CD4-positive, alpha-beta T cell treated with Interleukin-15 for 1 hour (primary cell): ENCODE measurements at regions not wholly inside any gene's neighbourhood (a gene's known extent, or its start where the extent isn't known, plus 50 kb on each side); places are given as distances from the start of the nearest gene placed in this dataset.

Experiments
- DNase-seq: peaks from one replicate; pipeline ENCODE4 v3.0.0-alpha.2; 2020

DNA sequence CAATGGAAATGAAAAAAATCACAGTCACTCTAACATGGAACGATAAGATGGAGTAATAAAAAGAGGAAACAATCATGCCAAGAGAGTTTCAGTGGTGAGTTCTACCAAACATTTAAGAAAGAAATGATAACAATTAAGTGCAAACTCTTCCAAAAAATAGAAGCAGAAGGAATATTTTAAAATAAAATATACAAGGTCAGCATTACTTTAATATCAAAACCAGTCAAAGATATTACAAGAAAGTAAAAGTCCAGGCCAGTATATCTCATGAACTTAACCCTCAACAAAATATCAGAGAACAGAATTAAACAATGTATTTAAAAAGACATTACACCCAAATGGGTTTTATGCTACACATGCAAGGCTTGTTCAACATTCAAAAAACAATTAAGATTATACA is 829.4 kb downstream of the TRIB2 start:
- no peak for DNase-seq

DNA sequence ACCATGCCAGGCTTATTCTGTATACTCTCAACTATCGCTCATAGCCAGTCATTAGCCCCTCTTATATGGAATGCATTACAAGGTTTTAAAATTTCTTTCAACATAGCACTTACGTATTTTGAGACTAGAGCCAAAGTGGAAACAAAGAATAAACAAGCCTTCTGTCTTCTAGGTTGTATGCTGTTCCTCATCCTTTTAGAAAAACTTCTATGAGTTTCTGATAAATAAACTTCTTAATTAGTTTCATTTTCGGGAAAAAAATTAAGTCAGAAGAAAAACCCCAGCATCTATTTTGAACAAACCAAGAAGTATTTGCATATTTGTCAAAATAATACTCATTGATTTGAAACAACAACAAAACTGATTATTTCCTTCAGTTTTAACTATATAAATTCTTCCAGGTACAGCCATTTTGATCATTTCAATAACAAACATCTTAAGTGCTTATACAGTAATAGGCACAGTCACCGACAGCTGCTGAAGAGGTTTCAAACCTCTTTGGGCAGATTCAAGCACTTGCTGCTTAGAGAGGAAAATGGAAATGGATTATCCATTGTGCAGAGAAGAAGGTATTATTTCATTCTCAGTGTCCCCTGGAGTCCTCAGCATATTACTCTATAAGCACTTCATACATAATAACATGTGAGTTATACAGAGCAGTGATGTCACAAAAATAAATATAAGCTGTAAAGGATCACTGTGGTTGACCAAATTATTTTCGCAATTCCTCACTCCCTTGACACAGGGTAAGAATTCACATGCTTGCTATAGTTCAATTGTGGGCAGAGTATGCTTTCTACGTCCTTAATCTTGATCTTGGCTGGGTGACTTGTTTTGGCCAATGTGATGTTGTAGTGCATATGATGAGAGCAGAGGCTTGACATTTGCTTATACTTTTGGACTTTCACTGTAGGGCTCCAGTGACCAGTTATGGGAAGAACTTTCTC is 833.8 kb downstream of the TRIB2 start:
- DNase-seq, result no peak

DNA sequence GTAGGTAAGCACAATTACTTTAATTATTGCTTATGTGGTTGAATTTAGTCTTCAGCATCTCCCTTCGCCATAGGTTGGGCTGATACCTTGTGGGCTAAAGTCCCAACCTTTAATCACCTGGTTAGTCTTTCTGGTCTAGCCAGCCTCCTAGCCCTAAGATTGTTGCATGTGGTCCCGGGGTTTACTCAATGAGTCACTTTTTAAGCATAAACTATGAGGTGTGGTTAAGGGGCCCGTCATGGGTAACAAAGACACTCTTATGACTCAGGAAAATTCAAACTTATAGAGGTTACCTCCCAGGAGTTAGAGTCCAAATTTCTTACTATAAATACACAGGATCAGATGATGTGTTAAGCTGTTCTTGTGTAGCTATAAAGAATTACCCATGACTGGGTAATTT is 841.6 kb downstream of the TRIB2 start:
- no peak for DNase-seq

DNA sequence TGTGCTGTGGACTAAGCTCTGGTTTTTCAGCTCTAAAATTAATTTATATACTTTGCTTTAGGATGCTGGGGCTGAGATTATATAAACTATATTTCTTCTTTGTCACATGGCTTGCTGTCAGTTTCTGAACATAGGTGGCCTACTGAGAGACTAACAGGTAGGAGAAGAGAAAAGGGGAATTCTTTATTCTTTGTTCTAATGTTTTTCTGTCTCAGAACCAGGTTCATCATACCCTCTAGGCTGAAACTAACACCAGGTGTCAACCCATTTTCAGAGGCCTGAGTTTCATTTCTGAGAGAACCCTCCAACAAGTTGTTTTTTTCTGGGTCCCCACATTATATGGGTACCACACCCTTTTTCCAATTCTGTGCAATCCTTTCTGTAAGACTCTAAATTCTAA is 843.6 kb downstream of the TRIB2 start:
- no peak for DNase-seq

DNA sequence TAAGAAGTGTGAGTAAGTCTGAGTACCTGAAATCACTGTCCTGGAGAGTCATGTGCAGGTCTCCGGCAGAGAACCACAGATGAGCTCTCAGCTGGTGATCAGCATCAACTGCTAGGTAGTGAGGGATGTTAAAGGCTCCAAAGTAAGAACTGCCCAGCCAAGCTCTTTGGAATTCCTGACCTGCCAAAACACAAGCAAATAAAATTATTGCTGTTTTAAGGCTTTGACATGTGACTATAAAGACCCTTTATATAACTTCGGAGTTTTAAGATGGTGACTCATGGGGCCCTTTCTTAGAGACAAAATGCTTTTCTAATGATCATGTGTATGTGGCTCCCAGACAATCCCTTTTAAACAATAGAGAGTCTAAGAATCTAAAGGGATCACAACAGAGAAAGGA is 855.7 kb downstream of the TRIB2 start:
- DNase-seq, result no peak

DNA sequence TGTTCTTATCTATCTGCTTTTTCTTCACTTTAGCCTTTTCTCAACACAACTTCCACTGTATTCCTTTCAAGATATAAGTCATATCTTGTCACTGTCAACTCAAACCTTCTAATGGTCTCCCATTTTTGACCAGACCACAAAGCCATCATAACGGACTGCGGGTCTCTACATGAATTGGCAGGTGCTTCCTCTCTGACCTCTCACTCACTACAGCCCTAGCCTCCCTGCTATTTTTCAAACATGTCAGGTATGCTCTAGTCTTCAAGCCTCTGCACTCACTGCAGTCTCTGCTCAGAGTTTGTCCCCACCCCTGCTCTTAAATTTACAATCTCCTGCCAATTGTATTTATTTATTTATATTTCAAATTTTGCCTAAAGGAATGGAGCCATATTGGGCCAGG is 858.1 kb downstream of the TRIB2 start:
- DNase-seq, result no peak

DNA sequence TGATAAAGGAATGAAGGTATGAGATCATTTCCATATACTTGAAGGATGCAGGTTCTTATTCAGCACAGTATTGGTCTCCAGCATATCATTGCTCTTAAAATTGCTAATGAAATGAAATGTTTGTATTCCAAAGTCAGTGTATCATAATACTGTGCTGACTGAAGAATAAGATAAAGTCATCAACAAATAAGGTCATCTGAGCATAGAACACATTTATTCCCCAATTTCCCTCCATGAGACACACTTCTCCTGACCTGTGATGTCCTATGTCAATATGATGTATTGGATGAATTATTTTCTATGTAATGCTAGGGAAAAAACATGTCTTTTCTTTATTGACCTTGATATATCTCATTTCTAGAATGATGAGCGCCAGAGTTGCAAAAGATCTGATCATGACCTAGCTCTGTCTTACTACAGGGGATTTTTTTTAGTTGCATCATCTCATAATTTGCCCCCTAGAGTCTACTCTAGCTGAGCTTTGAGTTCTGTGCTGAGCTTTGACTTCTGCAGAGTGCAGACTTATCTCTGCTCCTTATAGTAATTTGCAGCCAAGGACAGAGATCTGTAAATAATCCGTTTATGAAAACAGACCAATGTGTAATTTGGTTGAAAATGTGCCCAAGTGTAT is 859.8 kb downstream of the TRIB2 start:
- no peak for DNase-seq

DNA sequence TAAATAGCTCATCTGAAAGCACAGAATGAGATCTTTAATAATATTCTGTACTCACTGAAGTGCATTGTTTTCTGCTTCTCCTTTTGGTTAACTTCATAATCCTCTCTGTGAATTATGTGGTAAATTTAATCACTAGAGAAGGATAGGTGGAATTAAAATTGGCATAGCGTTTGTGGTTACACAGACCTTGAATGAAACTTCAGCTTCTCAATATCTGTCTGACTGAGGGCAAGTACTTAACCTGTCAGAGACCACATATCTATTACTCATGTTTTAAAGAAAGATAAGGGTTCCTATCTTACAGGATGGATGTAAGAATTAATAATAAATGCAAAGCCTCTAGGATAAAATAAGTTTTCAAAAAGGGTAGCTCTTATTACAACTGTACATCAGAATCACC is 861.8 kb downstream of the TRIB2 start:
- no peak for DNase-seq

DNA sequence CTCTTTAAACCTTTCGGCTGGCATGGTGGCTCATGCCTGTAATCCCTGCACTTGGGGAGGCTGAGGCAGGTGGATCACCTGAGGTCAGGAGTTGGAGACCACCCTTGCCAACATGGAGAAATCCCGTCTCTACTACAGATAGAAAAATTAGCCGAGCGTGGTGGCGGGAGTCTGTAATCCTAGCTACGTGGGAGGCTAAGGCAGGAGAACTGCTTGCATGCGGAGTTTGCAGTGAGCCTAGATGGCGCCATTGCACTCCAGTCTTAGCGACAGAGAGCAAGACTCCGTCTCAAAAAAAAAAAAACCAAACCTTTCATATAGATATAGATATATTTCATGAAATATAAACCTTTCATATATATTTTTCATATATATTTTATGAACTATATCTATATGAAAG is 864.7 kb downstream of the TRIB2 start:
- no peak for DNase-seq

DNA sequence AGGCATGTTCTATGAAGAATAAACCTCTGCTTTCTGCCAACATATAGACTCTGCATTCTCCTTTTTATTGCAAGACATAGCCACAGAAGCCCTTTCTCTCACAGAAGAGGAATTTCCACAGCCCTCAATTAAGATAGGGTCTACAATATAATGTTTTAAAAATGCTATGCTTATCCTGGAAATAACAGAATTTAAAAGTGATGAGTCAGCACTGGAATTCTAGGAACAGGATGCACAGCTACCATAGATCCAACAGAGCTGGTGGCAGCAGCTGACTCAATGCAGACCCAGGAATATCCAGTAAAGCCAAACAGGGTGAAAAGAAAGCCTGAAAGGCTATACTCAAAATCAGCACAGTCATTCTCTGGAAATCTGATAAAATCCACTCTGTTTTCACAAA is 866.9 kb downstream of the TRIB2 start:
- no peak for DNase-seq

DNA sequence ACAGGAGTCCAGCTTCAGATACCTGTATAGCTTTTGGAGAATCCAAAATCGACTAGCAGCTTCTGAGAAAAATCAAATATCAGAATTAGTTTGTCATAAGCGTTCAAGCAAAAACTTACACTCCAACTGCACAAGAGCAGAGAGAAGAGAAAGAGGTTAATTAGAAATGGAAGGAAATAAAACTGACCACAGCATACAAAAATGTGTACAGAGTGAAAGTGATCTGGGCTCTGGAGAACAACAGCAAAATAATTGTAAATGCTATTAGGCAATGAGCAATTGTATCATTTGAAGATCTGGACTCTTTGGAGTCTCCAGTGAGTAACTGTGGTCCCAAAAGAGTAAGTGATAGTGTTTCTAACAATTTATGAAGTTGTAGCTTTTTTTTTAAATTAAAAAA is 867.3 kb downstream of the TRIB2 start:
- DNase-seq, result no peak

DNA sequence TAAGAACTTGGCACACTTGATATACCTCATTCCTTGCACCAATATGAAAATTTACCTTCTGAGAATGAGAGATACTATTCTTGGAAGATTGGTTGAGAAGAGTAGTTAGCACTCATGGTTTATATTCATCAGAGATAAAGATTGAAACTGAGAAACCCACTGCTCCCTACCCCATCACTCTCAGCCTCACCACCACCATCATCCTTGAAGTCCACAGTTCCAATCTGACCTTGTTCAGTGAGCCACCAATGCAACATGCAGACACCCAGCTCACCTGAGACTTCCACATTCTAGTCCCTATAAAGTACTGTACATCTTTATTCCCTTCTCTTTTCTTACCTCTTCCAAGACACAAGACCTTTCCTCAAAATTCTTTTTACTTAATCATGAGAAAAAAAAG is 869.0 kb downstream of the TRIB2 start:
- no peak for DNase-seq

DNA sequence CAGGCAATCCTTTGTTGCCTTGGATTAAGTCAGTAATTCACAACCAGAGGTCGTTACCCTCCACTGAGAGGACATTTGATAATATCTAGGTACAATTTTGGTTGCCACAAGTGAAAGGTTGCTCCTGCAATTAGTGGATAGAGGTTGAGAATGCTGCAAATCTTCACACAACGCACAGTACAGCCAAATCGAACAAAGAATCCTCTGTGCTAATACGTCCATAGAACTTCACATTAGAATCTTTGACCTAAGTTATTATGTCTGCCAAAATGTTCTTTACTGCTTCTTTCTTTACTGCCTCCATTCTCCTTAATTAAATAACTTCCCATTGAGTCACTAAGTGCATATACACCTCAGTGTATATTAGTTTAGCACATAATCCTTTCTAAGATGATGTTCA is 879.5 kb downstream of the TRIB2 start:
- no peak for DNase-seq

DNA sequence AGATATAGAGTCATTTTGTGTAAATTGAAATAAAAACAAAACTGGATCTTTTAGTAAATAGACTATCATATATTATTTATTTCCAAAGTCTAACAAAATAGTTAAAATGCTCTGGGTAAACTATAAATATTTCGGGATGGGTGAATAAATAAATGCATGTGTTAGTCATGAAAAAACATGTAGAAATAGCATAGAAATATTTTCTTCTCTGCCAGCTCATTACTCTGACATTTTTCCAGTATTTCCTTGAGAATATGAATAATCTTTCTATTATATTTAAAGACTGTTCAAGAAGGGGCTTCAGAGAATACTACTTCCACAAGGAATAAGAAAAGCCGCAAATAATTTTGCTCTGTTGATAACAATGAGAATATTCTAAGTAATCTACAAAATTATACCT is 880.4 kb downstream of the TRIB2 start:
- no peak for DNase-seq

DNA sequence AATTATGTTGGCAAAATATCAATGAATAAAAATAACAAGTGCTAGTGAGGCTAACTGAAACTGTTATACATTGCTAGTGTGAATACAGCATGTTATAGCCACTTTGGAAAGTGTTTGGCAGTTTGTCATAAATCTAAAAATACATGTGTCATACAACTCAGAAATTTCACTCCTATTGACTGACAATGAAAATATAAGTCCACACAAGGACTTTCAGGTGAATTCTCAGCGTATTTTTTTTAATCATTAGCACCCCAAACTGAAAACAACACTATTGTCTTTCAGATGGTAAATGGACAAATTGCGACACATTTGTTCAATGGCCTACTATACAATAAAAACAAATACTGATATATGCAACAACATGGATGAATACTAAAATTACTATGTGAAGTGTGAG is 884.8 kb downstream of the TRIB2 start:
- DNase-seq, result no peak

DNA sequence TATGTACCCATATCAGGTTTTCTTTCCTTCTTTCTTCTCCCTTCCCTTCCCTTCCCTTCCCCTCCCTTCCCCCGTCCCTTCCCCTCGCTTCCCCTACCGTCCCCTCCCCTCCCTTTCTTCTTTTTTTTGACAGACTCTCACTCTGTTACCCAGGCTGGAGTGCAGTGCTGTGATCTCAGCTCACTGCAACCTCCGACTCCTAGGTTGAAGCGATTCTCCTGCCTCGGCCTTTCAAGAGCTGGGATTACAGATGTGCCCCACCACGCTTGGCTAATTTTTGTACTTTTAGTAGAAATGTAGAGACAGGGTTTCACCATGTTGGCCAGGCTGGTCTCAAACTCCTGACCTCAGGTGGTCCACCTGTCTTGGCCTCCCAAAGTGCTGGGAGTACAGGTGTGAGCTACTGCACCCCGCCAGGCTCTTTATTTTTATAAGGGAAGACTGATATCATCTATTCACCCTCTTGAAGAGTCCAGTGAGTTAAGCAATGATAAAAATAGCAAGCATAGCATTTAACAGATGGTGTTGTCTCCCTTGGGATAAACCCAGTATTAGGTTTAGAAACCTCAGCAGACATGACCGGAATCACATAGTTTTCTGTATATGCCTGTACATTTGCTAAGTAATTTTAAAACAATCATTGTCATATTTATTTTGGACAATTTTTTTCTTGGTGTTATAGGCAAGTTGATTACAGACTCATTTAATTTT is 888.4 kb downstream of the TRIB2 start:
- DNase-seq, result no peak

DNA sequence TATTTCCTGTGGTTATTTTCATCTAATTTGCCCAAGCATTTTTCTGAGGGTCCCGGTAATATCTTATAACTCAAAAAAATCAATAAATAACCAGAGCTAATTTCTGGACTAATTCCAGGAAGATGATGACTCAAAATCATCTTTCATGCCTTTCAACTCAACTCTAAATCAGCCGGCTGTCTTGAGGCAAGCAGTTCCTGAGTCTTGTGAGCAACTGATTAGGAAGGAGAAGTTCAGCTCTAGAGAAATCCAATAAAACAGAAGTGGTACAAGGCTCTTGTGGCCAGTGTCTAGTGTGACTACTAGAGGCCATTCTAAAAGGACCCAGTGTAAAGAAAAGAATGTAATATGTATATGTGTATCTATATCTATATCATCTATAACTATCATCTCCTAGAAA is 890.4 kb downstream of the TRIB2 start:
- no peak for DNase-seq

DNA sequence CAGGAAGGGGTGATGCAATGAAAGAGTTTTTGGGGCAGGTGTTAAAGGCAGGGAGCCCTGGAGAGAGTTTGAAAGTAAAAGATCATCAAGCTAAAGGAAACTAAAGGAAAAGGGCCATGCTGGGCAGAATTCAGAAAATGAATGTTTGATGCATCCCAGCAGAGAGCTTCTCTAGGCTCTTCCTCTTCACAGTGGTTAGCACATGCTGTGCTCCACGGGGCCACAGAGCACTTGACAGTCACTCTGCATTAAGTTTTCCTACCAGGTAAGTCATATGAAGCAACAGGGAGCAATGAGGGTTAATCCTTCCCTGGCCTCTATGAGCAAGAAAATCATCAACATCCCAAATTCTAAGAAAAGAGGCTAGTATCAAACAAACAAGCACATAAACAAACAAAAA is 895.2 kb downstream of the TRIB2 start:
- DNase-seq, result no peak

DNA sequence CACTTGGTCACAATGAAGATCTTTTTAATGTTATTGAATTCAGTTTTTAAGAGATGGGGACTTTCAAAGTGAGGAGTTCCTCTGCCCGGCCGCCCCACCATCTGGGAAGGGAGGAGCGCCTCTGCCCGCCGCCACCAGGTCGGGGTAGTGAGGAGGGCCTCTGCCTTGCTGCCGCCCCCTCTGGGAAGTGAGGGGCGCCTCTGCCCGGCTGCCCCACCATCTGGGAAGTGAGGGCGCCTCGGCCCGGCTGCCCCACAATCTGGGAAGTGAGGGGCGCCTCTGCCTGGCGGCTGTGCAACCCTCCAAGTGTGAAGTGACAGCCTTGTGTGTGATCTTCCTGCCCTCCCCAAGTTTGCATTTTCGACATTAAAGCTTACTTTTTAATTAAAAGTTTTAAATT is 899.3 kb downstream of the TRIB2 start:
- no peak for DNase-seq

DNA sequence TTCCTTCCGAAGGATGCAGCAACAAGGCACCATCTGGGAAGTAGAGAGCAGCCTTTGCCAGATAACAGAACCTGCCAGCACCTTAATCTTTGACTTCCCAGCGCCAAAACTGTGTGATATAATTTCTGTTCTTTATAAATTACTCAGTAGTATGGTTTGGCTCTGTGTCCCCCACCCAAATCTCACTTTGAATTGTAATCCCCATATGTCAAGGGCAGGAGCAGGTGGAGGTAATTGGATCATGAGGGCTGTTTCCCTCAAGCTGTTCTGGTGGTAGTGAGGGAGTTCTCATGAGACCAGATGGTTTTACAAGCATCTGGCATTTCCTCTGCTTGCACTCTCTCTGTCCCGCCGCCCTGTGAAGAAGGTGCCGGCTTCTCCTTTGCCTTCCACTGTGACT is 899.9 kb downstream of the TRIB2 start:
- no peak for DNase-seq

DNA sequence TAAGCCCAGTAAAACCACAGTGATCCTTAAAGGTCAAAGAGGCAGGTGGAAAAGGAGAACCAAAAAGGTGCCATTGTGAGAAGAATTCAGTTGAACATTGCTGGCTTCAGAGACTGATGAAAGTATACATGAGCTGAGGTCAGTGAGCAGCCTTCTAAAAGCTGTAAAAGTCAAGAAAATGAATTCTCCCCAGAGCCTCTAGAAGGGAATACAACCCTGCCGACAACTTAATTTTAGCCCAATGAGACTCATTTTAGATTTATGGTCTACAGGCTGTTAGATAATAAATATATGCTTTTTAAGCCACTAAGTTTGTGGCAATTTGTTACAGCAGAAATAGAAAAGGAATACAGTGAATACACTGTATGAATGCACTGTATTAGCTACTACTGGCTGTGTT is 911.4 kb downstream of the TRIB2 start:
- DNase-seq, result no peak

DNA sequence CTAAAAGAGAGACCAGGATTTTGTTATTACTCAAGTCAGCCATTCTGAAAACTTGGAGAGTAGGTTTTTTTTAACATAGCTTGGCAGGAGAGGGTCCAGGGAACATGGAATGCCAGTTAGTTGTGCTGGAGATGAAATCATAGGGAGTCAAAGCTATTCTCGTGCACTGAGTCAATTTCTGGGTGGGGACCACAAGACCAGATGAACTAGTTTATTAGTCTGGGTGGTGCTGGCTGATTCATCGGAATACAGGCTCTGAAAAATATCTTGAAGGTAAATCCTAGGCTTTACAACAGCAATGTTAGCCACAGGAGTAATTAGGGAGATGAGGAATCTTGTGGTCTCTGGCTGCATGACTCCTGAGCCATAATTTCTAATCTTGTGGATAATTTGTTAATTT is 921.4 kb downstream of the TRIB2 start:
- no peak for DNase-seq

DNA sequence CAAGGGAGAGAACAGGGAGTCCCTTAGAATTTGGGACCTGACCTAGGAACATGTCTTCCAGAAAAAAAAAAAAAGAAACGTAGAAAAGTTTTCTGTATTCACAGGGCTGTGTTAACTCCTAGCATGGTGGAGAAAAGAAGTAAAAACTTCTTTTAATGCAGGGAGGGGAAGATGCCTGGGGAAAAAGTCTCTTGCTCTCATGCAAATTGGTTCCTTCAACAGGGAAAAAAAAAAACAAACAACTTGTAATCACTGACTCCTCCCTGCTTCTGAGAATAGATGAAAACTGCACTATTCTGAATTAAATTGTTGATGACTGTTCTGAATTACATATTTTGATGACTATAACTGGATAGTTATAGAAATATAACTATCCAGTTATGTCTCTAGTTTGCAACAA is 933.2 kb downstream of the TRIB2 start:
- no peak for DNase-seq

DNA sequence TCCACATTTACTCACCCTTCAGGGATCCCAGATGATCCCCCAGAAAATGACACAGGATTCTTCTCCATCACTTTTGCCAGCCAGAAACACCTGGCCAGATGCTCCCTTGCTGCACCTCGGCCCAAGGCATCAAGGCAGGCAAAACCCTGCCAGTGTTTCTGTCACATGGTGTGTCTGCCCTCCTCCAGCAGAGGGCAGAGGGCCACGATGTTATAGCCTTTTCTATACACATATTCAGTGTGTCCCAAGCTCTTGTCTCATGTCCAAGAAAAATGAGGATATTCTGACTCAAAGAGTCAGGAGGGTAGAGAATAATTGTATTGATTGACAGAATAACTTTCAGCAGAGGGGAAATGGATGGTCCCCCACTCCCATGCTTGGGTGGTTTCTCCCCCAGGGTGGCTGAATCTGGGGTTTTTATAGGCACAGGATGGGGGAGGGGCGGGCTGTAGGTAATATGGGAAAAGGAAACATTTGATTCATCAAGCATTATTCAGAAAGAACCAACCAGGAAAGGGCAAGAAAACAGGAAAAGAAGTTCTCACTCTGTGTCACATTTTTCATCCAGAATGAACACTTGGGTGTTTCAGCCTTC is 933.9 kb downstream of the TRIB2 start:
- no peak for DNase-seq
